Central memory CD8-positive, alpha-beta T cell (primary cell): ENCODE measurements at regions not wholly inside any gene's neighbourhood (a gene's known extent, or its start where the extent isn't known, plus 50 kb on each side); places are given as distances from the start of the nearest gene placed in this dataset.

Experiments used
- ATAC-seq: fragments of 150-1000 bp; cut with Tn5 transposase; replicated peaks from 2 replicates; pipeline ENCODE4 v1.10.0; 2022; ENCODE audit warnings: mild to moderate bottlenecking, moderate FRiP score, moderate number of reproducible peaks; ENCODE audit not compliant: poor library complexity, severe bottlenecking; ENCODE audit errors: extremely low read depth
- DNase-seq, 2 donors: peaks; one replicate each; pipeline ENCODE4 v3.0.0; 2021; ENCODE audit warnings: low spot score in 2 of 2
- H3K27ac Mint-ChIP-seq: one replicate; pipeline ENCODE4 v1.8.0; 2022; ENCODE audit warnings: low read depth, mild to moderate bottlenecking, moderate library complexity, mixed read lengths
- H3K27me3 Mint-ChIP-seq: one replicate; pipeline ENCODE4 v1.8.0; 2022; ENCODE audit warnings: mixed read lengths
- H3K36me3 Mint-ChIP-seq: one replicate; pipeline ENCODE4 v1.8.0; 2022; ENCODE audit warnings: mild to moderate bottlenecking, moderate library complexity, mixed read lengths; ENCODE audit not compliant: insufficient read depth
- H3K4me1 Mint-ChIP-seq: one replicate; pipeline ENCODE4 v1.8.0; 2022; ENCODE audit warnings: mixed read lengths
- H3K4me3 Mint-ChIP-seq: one replicate; pipeline ENCODE4 v1.8.0; 2022; ENCODE audit warnings: mild to moderate bottlenecking, moderate library complexity, mixed read lengths
- H3K9me3 Mint-ChIP-seq: one replicate; pipeline ENCODE4 v1.8.0; 2022; ENCODE audit warnings: mixed read lengths

- Mint-ChIP-seq H3K9me3 (peaks cover 29% of the 10 kb centered on the region), H3K36me3 (no peaks in the 10 kb centered on the region), H3K4me1 (no peaks in the 10 kb centered on the region), H3K4me3 (no peak overlapping the region), H3K27ac (no peak overlapping the region), H3K27me3 (no peaks in the 10 kb centered on the region)
- no peak for DNase-seq
- no peak for ATAC-seq
These were observed 955.6 kb downstream of the PCDH17 start for GRCh38 chr13:58587183-58587582.

- peaks cover 15% of the 10 kb centered on the region for H3K9me3 Mint-ChIP-seq
- no peak overlapping the region for H3K27ac Mint-ChIP-seq
- no peak overlapping the region for H3K4me3 Mint-ChIP-seq
- ATAC-seq (no peak), DNase-seq (no peak)
- no peaks in the 10 kb centered on the region for H3K27me3 Mint-ChIP-seq
- no peaks in the 10 kb centered on the region for H3K36me3 Mint-ChIP-seq
- H3K4me1 Mint-ChIP-seq, result no peaks in the 10 kb centered on the region
These were observed 960.5 kb downstream of the PCDH17 start for GRCh38 chr13:58592052-58592451.

GRCh38 chr13:58592786-58593185 is 961.2 kb downstream of the PCDH17 start:
- H3K27me3 Mint-ChIP-seq, result no peaks in the 10 kb centered on the region
- no peaks in the 10 kb centered on the region for H3K4me1 Mint-ChIP-seq
- H3K27ac Mint-ChIP-seq, result no peak overlapping the region
- peaks cover 15% of the 10 kb centered on the region for H3K9me3 Mint-ChIP-seq
- no peak for DNase-seq
- ATAC-seq, result no peak
- no peaks in the 10 kb centered on the region for H3K36me3 Mint-ChIP-seq
- H3K4me3 Mint-ChIP-seq, result no peak overlapping the region

- Mint-ChIP-seq H3K27me3 (no peaks in the 10 kb centered on the region), H3K27ac (no peak overlapping the region), H3K4me1 (no peaks in the 10 kb centered on the region), H3K4me3 (no peak overlapping the region), H3K9me3 (peaks cover 18% of the 10 kb centered on the region), H3K36me3 (no peaks in the 10 kb centered on the region)
- no peak for ATAC-seq
- no peak for DNase-seq
These were observed 963.4 kb downstream of the PCDH17 start for GRCh38 chr13:58594747-58595600.

GRCh38 chr13:58597552-58597951 is 966.0 kb downstream of the PCDH17 start:
- no peak for ATAC-seq
- peaks cover 28% of the 10 kb centered on the region for H3K9me3 Mint-ChIP-seq
- no peak overlapping the region for H3K27ac Mint-ChIP-seq
- no peaks in the 10 kb centered on the region for H3K36me3 Mint-ChIP-seq
- no peaks in the 10 kb centered on the region for H3K4me1 Mint-ChIP-seq
- no peaks in the 10 kb centered on the region for H3K27me3 Mint-ChIP-seq
- H3K4me3 Mint-ChIP-seq, result no peak overlapping the region
- DNase-seq, result no peak

GRCh38 chr13:58598241-58598640 is 966.7 kb downstream of the PCDH17 start:
- DNase-seq (no peak), ATAC-seq (no peak)
- Mint-ChIP-seq H3K27me3 (no peaks in the 10 kb centered on the region), H3K27ac (no peak overlapping the region), H3K9me3 (peaks cover 28% of the 10 kb centered on the region), H3K4me1 (no peaks in the 10 kb centered on the region), H3K36me3 (no peaks in the 10 kb centered on the region), H3K4me3 (no peak overlapping the region)

GRCh38 chr13:58611117-58611516 is 979.6 kb downstream of the PCDH17 start:
- DNase-seq (no peak), ATAC-seq (no peak)
- Mint-ChIP-seq H3K4me1 (no peaks in the 10 kb centered on the region), H3K27ac (no peak overlapping the region), H3K27me3 (no peaks in the 10 kb centered on the region), H3K4me3 (no peak overlapping the region), H3K36me3 (no peaks in the 10 kb centered on the region), H3K9me3 (peaks cover 40% of the 10 kb centered on the region)

- DNase-seq, result no peak
These were observed 986.5 kb downstream of the PCDH17 start for GRCh38 chr13:58617880-58618665.

GRCh38 chr13:58619396-58620113 is 988.0 kb downstream of the PCDH17 start:
- no peaks in the 10 kb centered on the region for H3K27me3 Mint-ChIP-seq
- no peak for ATAC-seq
- DNase-seq, result no peak

More at GRCh38 chr13:58617880-58618665, 986.5 kb downstream of the PCDH17 start:
- H3K27me3 Mint-ChIP-seq, result no peaks in the 10 kb centered on the region
- no peak overlapping the region for H3K27ac Mint-ChIP-seq
- H3K4me3 Mint-ChIP-seq, result no peak overlapping the region
- peaks cover 30% of the 10 kb centered on the region for H3K9me3 Mint-ChIP-seq
- H3K4me1 Mint-ChIP-seq, result no peaks in the 10 kb centered on the region
- no peaks in the 10 kb centered on the region for H3K36me3 Mint-ChIP-seq
- no peak for ATAC-seq

GRCh38 chr13:58620176-58620575 is 988.6 kb downstream of the PCDH17 start:
- DNase-seq (no peak), ATAC-seq (no peak)
- peaks cover 15% of the 10 kb centered on the region for H3K9me3 Mint-ChIP-seq
- H3K27me3 Mint-ChIP-seq, result no peaks in the 10 kb centered on the region
- H3K36me3 Mint-ChIP-seq, result no peaks in the 10 kb centered on the region
- H3K4me3 Mint-ChIP-seq, result no peak overlapping the region
- H3K27ac Mint-ChIP-seq, result no peak overlapping the region
- no peaks in the 10 kb centered on the region for H3K4me1 Mint-ChIP-seq

More at GRCh38 chr13:58619396-58620113, 988.0 kb downstream of the PCDH17 start:
- H3K4me1 Mint-ChIP-seq, result no peaks in the 10 kb centered on the region
- H3K27ac Mint-ChIP-seq, result no peak overlapping the region
- peaks cover 16% of the 10 kb centered on the region for H3K9me3 Mint-ChIP-seq
- H3K4me3 Mint-ChIP-seq, result no peak overlapping the region
- no peaks in the 10 kb centered on the region for H3K36me3 Mint-ChIP-seq

GRCh38 chr13:58625703-58626389 is 994.3 kb downstream of the PCDH17 start:
- H3K4me1 Mint-ChIP-seq, result no peaks in the 10 kb centered on the region
- H3K36me3 Mint-ChIP-seq, result no peaks in the 10 kb centered on the region
- H3K27me3 Mint-ChIP-seq, result no peaks in the 10 kb centered on the region
- H3K9me3 Mint-ChIP-seq, result peaks cover 23% of the 10 kb centered on the region
- DNase-seq, result no peak
- ATAC-seq, result no peak
- no peak overlapping the region for H3K4me3 Mint-ChIP-seq
- H3K27ac Mint-ChIP-seq, result no peak overlapping the region

- Mint-ChIP-seq H3K9me3 (peaks cover 27% of the 10 kb centered on the region), H3K4me3 (no peak overlapping the region), H3K36me3 (no peaks in the 10 kb centered on the region), H3K4me1 (no peaks in the 10 kb centered on the region), H3K27ac (no peak overlapping the region), H3K27me3 (no peaks in the 10 kb centered on the region)
- DNase-seq (no peak), ATAC-seq (no peak)
These were observed 999.2 kb downstream of the PCDH17 start for GRCh38 chr13:58630794-58631193.
